GM12878 (cell line): ENCODE measurements at regions not wholly inside any gene's neighbourhood (a gene's known extent, or its start where the extent isn't known, plus 50 kb on each side); places are given as distances from the start of the nearest gene placed in this dataset.

Experiments used
- ATAC-seq: fragments of 200-7000 bp; cut with Tn5 transposase; 3 replicates; pipeline ENCODE4 v1.9.1; 2020; ENCODE audit warnings: mild to moderate bottlenecking, moderate library complexity
- BruUV-seq: library from RNA; stranded (reverse); fragments of 400-500 nt; replicated peaks from 2 replicates; lab custom pipeline; 2021; lab: Mats Ljungman, UMichigan
- CTCF ChIA-PET: fragments of 300-600 bp; sonication (Branson Sonifier 250); formaldehyde crosslinking; extraction: SDS; loops from one replicate; lab custom pipeline; 2021; ENCODE audit warnings: inconsistent platforms; lab: Yijun Ruan, JAX
- POLR2A ChIA-PET: fragments of 350-600 bp; formaldehyde crosslinking; extraction: SDS; loops from one replicate; lab custom pipeline; 2021; ENCODE audit warnings: inconsistent platforms; lab: Charles Lee
- RAD21 ChIA-PET: fragments of 300-600 bp; sonication (Branson Sonifier 250); formaldehyde crosslinking; loops from one replicate; lab custom pipeline; 2023; ENCODE audit warnings: antibody characterized with exemption; ENCODE audit not compliant: unreplicated experiment; lab: Charles Lee
- SMC1A ChIA-PET: fragments of 300-600 bp; sonication (Branson Sonifier 250); formaldehyde crosslinking; loops from one replicate; lab custom pipeline; 2023; ENCODE audit not compliant: unreplicated experiment, uncharacterized antibody; lab: Charles Lee
- DNase-seq: peaks from one replicate; pipeline ENCODE4 v3.0.0-alpha.2; 2011; ENCODE audit warnings: low read depth, low spot score
- FAIRE-seq: peaks from 3 replicates; lab custom pipeline; 2011; peaks lifted over from hg19 to GRCh38; lab: Jason Lieb, UNC
- H2AFZ ChIP-seq: 2 replicates; pipeline ENCODE4 v1.6.0; 2011; ENCODE audit warnings: low read depth, low read length, control low read depth; ENCODE audit not compliant: control insufficient read depth
- H3K27ac ChIP-seq: 2 replicates; pipeline ENCODE4 v1.5.1; 2011; ENCODE audit warnings: control low read depth; ENCODE audit not compliant: control insufficient read depth, insufficient read depth
- H3K27me3 ChIP-seq, 2 experiments: replicated peaks in 1 of 2; 2 replicates each; pipeline versions ENCODE4 v1.6.0 to v1.6.1; 2011; ENCODE audit warnings: low read length in 1 of 2; ENCODE audit not compliant: control insufficient read depth in 2 of 2, insufficient read depth in 2 of 2
- H3K36me3 ChIP-seq, 2 experiments: 2 replicates each; pipeline ENCODE4 v1.5.1; 2011; ENCODE audit warnings: low read length in 1 of 2; ENCODE audit not compliant: control insufficient read depth in 2 of 2, insufficient read depth in 2 of 2
- H3K4me1 ChIP-seq: 2 replicates; pipeline ENCODE4 v1.6.1; 2011; ENCODE audit warnings: mild to moderate bottlenecking, low read length, moderate library complexity, mixed read lengths; ENCODE audit not compliant: control insufficient read depth, insufficient read depth
- H3K4me2 ChIP-seq: 2 replicates; pipeline ENCODE4 v1.6.0; 2011; ENCODE audit warnings: control low read depth; ENCODE audit not compliant: control insufficient read depth, insufficient read depth
- H3K4me3 ChIP-seq: fragments of 200-600 bp; sonication (generic); 2 replicates; pipeline ENCODE4 v1.5.1; 2016
- H3K79me2 ChIP-seq: 2 replicates; pipeline ENCODE4 v1.6.0; 2011; ENCODE audit warnings: low read length; ENCODE audit not compliant: control insufficient read depth, insufficient read depth
- H3K9ac ChIP-seq: 2 replicates; pipeline ENCODE4 v1.8.0; 2011; ENCODE audit warnings: low read length, control low read depth, mixed read lengths; ENCODE audit not compliant: control insufficient read depth, insufficient read depth
- H3K9me3 ChIP-seq: replicated peaks from 3 replicates; pipeline ENCODE4 v1.5.1; 2011; ENCODE audit warnings: mild to moderate bottlenecking, low read length; ENCODE audit not compliant: control insufficient read depth, insufficient read depth
- H4K20me1 ChIP-seq: 2 replicates; pipeline ENCODE4 v1.6.0; 2011; ENCODE audit not compliant: control insufficient read depth, insufficient read depth
- BACH1 ChIP-seq: fragments of 450-650 bp; IDR thresholded peaks from 2 replicates; pipeline ENCODE4 v1.6.1; 2017; ENCODE audit warnings: mild to moderate bottlenecking, borderline replicate concordance
- BMI1 ChIP-seq: fragments of 450-650 bp; IDR thresholded peaks from 2 replicates; pipeline ENCODE4 v1.6.1; 2016; ENCODE audit warnings: mild to moderate bottlenecking, moderate library complexity, borderline replicate concordance
- BRCA1 ChIP-seq: IDR thresholded peaks from 2 replicates; pipeline ENCODE4 v1.6.1; 2011; ENCODE audit warnings: low read depth, low read length, improper control_type of control experiment
- CBFB ChIP-seq: IDR thresholded peaks from 2 replicates; pipeline ENCODE4 v1.6.1; 2016; ENCODE audit warnings: antibody characterized with exemption, low read depth
- CREB1 ChIP-seq: IDR thresholded peaks from 2 replicates; pipeline ENCODE4 v1.6.1; 2012; ENCODE audit warnings: low read depth, mild to moderate bottlenecking, inconsistent platforms
- MYB ChIP-seq: fragments of 150-350 bp; IDR thresholded peaks from 2 replicates; pipeline ENCODE4 v1.6.1; 2014; ENCODE audit warnings: mild to moderate bottlenecking, low read depth, low read length, borderline replicate concordance
- NFYB ChIP-seq: IDR thresholded peaks from 2 replicates; pipeline ENCODE4 v1.6.1; 2011; ENCODE audit warnings: low read depth, mild to moderate bottlenecking, low read length, improper control_type of control experiment, moderate library complexity; ENCODE audit not compliant: insufficient read depth
- SUPT20H ChIP-seq: IDR thresholded peaks from 2 replicates; pipeline ENCODE4 v1.6.1; 2011; ENCODE audit warnings: low read depth, mild to moderate bottlenecking, low read length, moderate library complexity, borderline replicate concordance; ENCODE audit not compliant: control insufficient read depth
- WRNIP1 ChIP-seq: IDR thresholded peaks from 2 replicates; pipeline ENCODE4 v1.6.1; 2011; ENCODE audit warnings: low read depth, low read length, improper control_type of control experiment, borderline replicate concordance
- WGBS: methylation state at CpG from one replicate; pipeline ENCODE4 v1.1.6; 2016; ENCODE audit warnings: low lambda C conversion rate; ENCODE audit not compliant: insufficient replicate concordance, insufficient coverage; ENCODE audit errors: missing lambda C conversion rate; 5-methylcytosine and 5-hydroxymethylcytosine counted together
- in situ Hi-C: fragments of 300-500 bp; cut with MboI; formaldehyde crosslinking; loops from 9 replicates; pipeline ENCODE4 v1.14.3; 2018; ENCODE audit warnings: mixed read lengths
- intact Hi-C: fragments of 100-400 bp; cut with micrococcal nuclease; formaldehyde crosslinking; loops from one replicate; pipeline ENCODE4 v1.14.2; 2022; ENCODE audit not compliant: unreplicated experiment
- TF ChIP-seq, protein P1 (sequence below): fragments of 450-650 bp; IDR thresholded peaks from 2 replicates; pipeline ENCODE4 v1.6.1; 2017; ENCODE audit warnings: mild to moderate bottlenecking, low read depth, inconsistent platforms; ENCODE audit not compliant: poor library complexity, severe bottlenecking
- TF ChIP-seq, protein P2 (sequence below): fragments of 450-650 bp; conservative IDR thresholded peaks from 2 replicates; pipeline ENCODE4 v1.6.1; 2017; ENCODE audit warnings: mild to moderate bottlenecking, moderate library complexity

DNA sequence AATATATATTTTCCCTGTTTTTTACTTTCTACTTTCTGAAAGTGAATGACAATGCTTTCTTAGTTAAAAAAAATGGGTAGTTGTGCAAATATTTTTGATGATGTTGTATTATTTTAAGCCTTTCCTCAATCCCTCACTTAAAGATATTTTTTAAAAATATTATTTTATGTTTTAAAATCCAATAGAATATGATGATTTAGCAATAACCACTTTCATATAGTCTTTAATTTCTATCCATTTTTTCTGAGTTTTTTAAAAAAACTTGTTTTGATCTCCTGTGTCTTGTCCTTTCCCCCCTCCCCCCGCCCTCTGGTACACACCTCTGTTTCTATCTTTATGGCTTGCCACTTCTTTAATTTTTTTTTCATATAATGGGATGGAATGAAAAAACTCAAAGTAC lies 362.0 kb upstream of the SLITRK6 start:
- H3K4me3 ChIP-seq = no peak overlapping the region
- H3K4me1 ChIP-seq = no peaks in the 10 kb centered on the region
- intact Hi-C loops (no loop called here), in situ Hi-C loops (no loop called here)
- H3K27me3 ChIP-seq = no peaks in the 10 kb centered on the region
- DNase-seq (no peak), ATAC-seq (no peak), FAIRE-seq (no peak)
- no peak overlapping the region for H3K9ac ChIP-seq
- no peaks in the 10 kb centered on the region for H4K20me1 ChIP-seq
- ChIA-PET RAD21 (interaction anchor here (0.8 kb wide), 1 partner anchor 10 kb away, joined by 3 read pairs; no protein-coding TSS in a partner anchor), CTCF (no interaction called here), POLR2A (no interaction called here), SMC1A (no interaction called here)
- no peak for TF ChIP-seq WRNIP1
- TF ChIP-seq NFYB = no peak
- no peak for TF ChIP-seq SUPT20H
- no peak overlapping the region for H3K27ac ChIP-seq
- no peaks in the 10 kb centered on the region for H3K9me3 ChIP-seq
- H3K79me2 ChIP-seq = no peaks in the 10 kb centered on the region
- no peak overlapping the region for H2AFZ ChIP-seq
- H3K4me2 ChIP-seq = no peak overlapping the region
- no peaks in the 10 kb centered on the region for H3K36me3 ChIP-seq
- BruUV-seq = no TSS peak
- WGBS = 0% methylated on average over 1 of the region's 1 CpG

DNA sequence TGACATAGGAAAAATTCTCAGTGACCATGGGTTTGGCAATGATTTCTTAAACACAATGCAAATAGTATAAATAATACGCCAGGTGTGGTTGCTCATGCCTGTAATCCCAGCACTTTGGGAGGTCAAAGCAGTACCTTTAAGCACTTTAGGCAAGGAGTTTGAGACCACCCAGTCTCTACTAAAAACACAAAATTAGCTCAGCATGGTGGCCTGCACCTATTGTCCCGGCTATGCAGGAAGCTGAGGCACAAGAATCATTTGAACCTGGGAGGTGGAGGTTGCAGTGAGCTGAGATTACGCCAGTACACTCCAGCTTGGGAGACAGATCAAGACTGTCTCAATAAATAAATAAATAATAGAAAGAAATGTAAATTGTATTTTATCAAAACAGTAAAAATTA lies 356.5 kb upstream of the SLITRK6 start:
- Histone ChIP-seq H2AFZ (no peak overlapping the region), H3K79me2 (no peaks in the 10 kb centered on the region), H3K9me3 (no peaks in the 10 kb centered on the region), H3K27me3 (no peaks in the 10 kb centered on the region), H4K20me1 (no peaks in the 10 kb centered on the region), H3K9ac (no peak overlapping the region), H3K36me3 (no peaks in the 10 kb centered on the region), H3K27ac (no peak overlapping the region), H3K4me1 (no peaks in the 10 kb centered on the region), H3K4me2 (no peak overlapping the region), H3K4me3 (no peak overlapping the region)
- WGBS = 10% methylated on average over 3 of the region's 3 CpGs
- FAIRE-seq (no peak), ATAC-seq (no peak), DNase-seq (no peak)
- CTCF ChIA-PET = no interaction called here
- RAD21 ChIA-PET = no interaction called here
- in situ Hi-C loops (no loop called here), intact Hi-C loops (no loop called here)
- SMC1A ChIA-PET = no interaction called here
- BruUV-seq = no TSS peak
- POLR2A ChIA-PET = no interaction called here
- TF ChIP-seq BMI1 (no peak), CREB1 (no peak), MYB (no peak), BACH1 (no peak), BRCA1 (no peak), CBFB (no peak)
- TF ChIP-seq, protein P1, sequence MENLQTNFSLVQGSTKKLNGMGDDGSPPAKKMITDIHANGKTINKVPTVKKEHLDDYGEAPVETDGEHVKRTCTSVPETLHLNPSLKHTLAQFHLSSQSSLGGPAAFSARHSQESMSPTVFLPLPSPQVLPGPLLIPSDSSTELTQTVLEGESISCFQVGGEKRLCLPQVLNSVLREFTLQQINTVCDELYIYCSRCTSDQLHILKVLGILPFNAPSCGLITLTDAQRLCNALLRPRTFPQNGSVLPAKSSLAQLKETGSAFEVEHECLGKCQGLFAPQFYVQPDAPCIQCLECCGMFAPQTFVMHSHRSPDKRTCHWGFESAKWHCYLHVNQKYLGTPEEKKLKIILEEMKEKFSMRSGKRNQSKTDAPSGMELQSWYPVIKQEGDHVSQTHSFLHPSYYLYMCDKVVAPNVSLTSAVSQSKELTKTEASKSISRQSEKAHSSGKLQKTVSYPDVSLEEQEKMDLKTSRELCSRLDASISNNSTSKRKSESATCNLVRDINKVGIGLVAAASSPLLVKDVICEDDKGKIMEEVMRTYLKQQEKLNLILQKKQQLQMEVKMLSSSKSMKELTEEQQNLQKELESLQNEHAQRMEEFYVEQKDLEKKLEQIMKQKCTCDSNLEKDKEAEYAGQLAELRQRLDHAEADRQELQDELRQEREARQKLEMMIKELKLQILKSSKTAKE = no peak
- TF ChIP-seq, protein P2, sequence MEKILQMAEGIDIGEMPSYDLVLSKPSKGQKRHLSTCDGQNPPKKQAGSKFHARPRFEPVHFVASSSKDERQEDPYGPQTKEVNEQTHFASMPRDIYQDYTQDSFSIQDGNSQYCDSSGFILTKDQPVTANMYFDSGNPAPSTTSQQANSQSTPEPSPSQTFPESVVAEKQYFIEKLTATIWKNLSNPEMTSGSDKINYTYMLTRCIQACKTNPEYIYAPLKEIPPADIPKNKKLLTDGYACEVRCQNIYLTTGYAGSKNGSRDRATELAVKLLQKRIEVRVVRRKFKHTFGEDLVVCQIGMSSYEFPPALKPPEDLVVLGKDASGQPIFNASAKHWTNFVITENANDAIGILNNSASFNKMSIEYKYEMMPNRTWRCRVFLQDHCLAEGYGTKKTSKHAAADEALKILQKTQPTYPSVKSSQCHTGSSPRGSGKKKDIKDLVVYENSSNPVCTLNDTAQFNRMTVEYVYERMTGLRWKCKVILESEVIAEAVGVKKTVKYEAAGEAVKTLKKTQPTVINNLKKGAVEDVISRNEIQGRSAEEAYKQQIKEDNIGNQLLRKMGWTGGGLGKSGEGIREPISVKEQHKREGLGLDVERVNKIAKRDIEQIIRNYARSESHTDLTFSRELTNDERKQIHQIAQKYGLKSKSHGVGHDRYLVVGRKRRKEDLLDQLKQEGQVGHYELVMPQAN = no peak
